HEK293 (cell line): ENCODE measurements at regions not wholly inside any gene's neighbourhood (a gene's known extent, or its start where the extent isn't known, plus 50 kb on each side); places are given as distances from the start of the nearest gene placed in this dataset.
A peak's percentile ranks its signal among the peaks of the same experiment; 100 is the strongest.

Experiments used
- EGR2 ChIP-seq: fragments of 450-650 bp; formaldehyde crosslinking; IDR thresholded peaks from 2 replicates; pipeline ENCODE4 v1.5.1; 2016; ENCODE audit warnings: low read depth, missing biosample characterization, missing genetic modification characterization
- KLF17 ChIP-seq: fragments of 450-650 bp; formaldehyde crosslinking; IDR thresholded peaks from 2 replicates; pipeline ENCODE4 v1.5.1; 2016; ENCODE audit warnings: missing biosample characterization, missing genetic modification characterization
- OVOL3 ChIP-seq: fragments of 450-650 bp; formaldehyde crosslinking; IDR thresholded peaks from 2 replicates; pipeline ENCODE4 v1.5.1; 2016; ENCODE audit warnings: missing biosample characterization, missing genetic modification characterization
- RBAK ChIP-seq: fragments of 450-650 bp; formaldehyde crosslinking; IDR thresholded peaks from 2 replicates; pipeline ENCODE4 v1.5.1; 2016; ENCODE audit warnings: missing biosample characterization, missing genetic modification characterization
- SP2 ChIP-seq: fragments of 450-650 bp; formaldehyde crosslinking; IDR thresholded peaks from 2 replicates; pipeline ENCODE4 v1.5.1; 2016; ENCODE audit warnings: missing biosample characterization, missing genetic modification characterization
- SP7 ChIP-seq: fragments of 450-650 bp; formaldehyde crosslinking; IDR thresholded peaks from 2 replicates; pipeline ENCODE4 v1.5.1; 2016; ENCODE audit warnings: missing biosample characterization, missing genetic modification characterization
- WT1 ChIP-seq: fragments of 450-650 bp; formaldehyde crosslinking; IDR thresholded peaks from 2 replicates; pipeline ENCODE4 v1.5.1; 2016; ENCODE audit warnings: missing biosample characterization, missing genetic modification characterization
- YY1 ChIP-seq: fragments of 450-650 bp; formaldehyde crosslinking; IDR thresholded peaks from 2 replicates; pipeline ENCODE4 v1.5.1; 2018; ENCODE audit warnings: missing biosample characterization, missing genetic modification characterization
- ZEB2 ChIP-seq: fragments of 450-650 bp; formaldehyde crosslinking; IDR thresholded peaks from 2 replicates; pipeline ENCODE4 v1.5.1; 2016; ENCODE audit warnings: missing biosample characterization, missing genetic modification characterization
- ZFP37 ChIP-seq: fragments of 450-650 bp; formaldehyde crosslinking; IDR thresholded peaks from 2 replicates; pipeline ENCODE4 v1.5.1; 2016; ENCODE audit warnings: missing biosample characterization, missing genetic modification characterization
- ZFP69B ChIP-seq: fragments of 450-650 bp; formaldehyde crosslinking; IDR thresholded peaks from 2 replicates; pipeline ENCODE4 v1.5.1; 2016; ENCODE audit warnings: missing biosample characterization, missing genetic modification characterization
- ZNF10 ChIP-seq: fragments of 450-650 bp; formaldehyde crosslinking; IDR thresholded peaks from 2 replicates; pipeline ENCODE4 v1.5.1; 2017; ENCODE audit warnings: missing biosample characterization, missing genetic modification characterization
- ZNF132 ChIP-seq: fragments of 450-650 bp; formaldehyde crosslinking; IDR thresholded peaks from 2 replicates; pipeline ENCODE4 v1.5.1; 2017; ENCODE audit warnings: missing biosample characterization, missing genetic modification characterization, borderline replicate concordance
- ZNF155 ChIP-seq: fragments of 450-650 bp; formaldehyde crosslinking; IDR thresholded peaks from 2 replicates; pipeline ENCODE4 v1.5.1; 2016; ENCODE audit warnings: missing biosample characterization, missing genetic modification characterization
- ZNF19 ChIP-seq: fragments of 450-650 bp; formaldehyde crosslinking; IDR thresholded peaks from 2 replicates; pipeline ENCODE4; 2016; ENCODE audit warnings: missing biosample characterization, missing genetic modification characterization, low read depth
- ZNF223 ChIP-seq: fragments of 450-650 bp; formaldehyde crosslinking; IDR thresholded peaks from 2 replicates; pipeline ENCODE4 v1.5.1; 2016; ENCODE audit warnings: missing biosample characterization, missing genetic modification characterization
- ZNF274 ChIP-seq, 2 experiments: fragments of 200-500 bp in 1 of 2; fragments of 450-650 bp in 1 of 2; sonication (Bioruptor generic) in 1 of 2; formaldehyde crosslinking in 1 of 2; IDR thresholded peaks; 2 replicates each; pipeline versions ENCODE4 v1.5.1 to v1.6.1; 2014 to 2016; ENCODE audit warnings: borderline replicate concordance in 1 of 2, inconsistent platforms in 1 of 2, low read length in 1 of 2, missing biosample characterization in 1 of 2, missing genetic modification characterization in 1 of 2
- ZNF280C ChIP-seq: fragments of 450-650 bp; formaldehyde crosslinking; IDR thresholded peaks from 2 replicates; pipeline ENCODE4 v1.5.1; 2016; ENCODE audit warnings: missing biosample characterization, missing genetic modification characterization
- ZNF302 ChIP-seq: fragments of 450-650 bp; formaldehyde crosslinking; IDR thresholded peaks from 2 replicates; pipeline ENCODE4 v1.5.1; 2016; ENCODE audit warnings: missing biosample characterization, missing genetic modification characterization, low read depth
- ZNF362 ChIP-seq: fragments of 450-650 bp; formaldehyde crosslinking; IDR thresholded peaks from 2 replicates; pipeline ENCODE4 v1.5.1; 2016; ENCODE audit warnings: missing biosample characterization, missing genetic modification characterization
- ZNF391 ChIP-seq: fragments of 450-650 bp; formaldehyde crosslinking; IDR thresholded peaks from 2 replicates; pipeline ENCODE4 v1.5.1; 2016; ENCODE audit warnings: low read depth, missing biosample characterization, missing genetic modification characterization, borderline replicate concordance
- ZNF416 ChIP-seq: fragments of 450-650 bp; formaldehyde crosslinking; IDR thresholded peaks from 2 replicates; pipeline ENCODE4 v1.5.1; 2016; ENCODE audit warnings: missing biosample characterization, missing genetic modification characterization
- ZNF426 ChIP-seq: fragments of 450-650 bp; formaldehyde crosslinking; IDR thresholded peaks from 2 replicates; pipeline ENCODE4 v1.5.1; 2017; ENCODE audit warnings: missing biosample characterization, missing genetic modification characterization, mild to moderate bottlenecking, inconsistent platforms, moderate library complexity
- ZNF529 ChIP-seq: fragments of 450-650 bp; formaldehyde crosslinking; IDR thresholded peaks from 2 replicates; pipeline ENCODE4 v1.5.1; 2017; ENCODE audit warnings: missing genetic modification characterization, missing biosample characterization; ENCODE audit not compliant: insufficient replicate concordance
- ZNF571 ChIP-seq: fragments of 450-650 bp; formaldehyde crosslinking; IDR thresholded peaks from 2 replicates; pipeline ENCODE4 v1.5.0; 2017; ENCODE audit warnings: missing biosample characterization, missing genetic modification characterization
- ZNF600 ChIP-seq: fragments of 450-650 bp; formaldehyde crosslinking; IDR thresholded peaks from 2 replicates; pipeline ENCODE4 v1.5.1; 2016; ENCODE audit warnings: missing biosample characterization, missing genetic modification characterization
- ZNF701 ChIP-seq: fragments of 450-650 bp; formaldehyde crosslinking; IDR thresholded peaks from 2 replicates; pipeline ENCODE4 v1.5.1; 2016; ENCODE audit warnings: missing biosample characterization, missing genetic modification characterization
- ZNF792 ChIP-seq: fragments of 450-650 bp; formaldehyde crosslinking; IDR thresholded peaks from 2 replicates; pipeline ENCODE4 v1.5.1; 2016; ENCODE audit warnings: missing biosample characterization, missing genetic modification characterization
- ZNF843 ChIP-seq: fragments of 450-650 bp; formaldehyde crosslinking; IDR thresholded peaks from 2 replicates; pipeline ENCODE4 v1.5.1; 2016; ENCODE audit warnings: missing biosample characterization, missing genetic modification characterization
- TF ChIP-seq, protein P1 (sequence below): fragments of 450-650 bp; formaldehyde crosslinking; optimal IDR thresholded peaks from 2 replicates; pipeline ENCODE3; 2016; ENCODE audit warnings: missing biosample characterization, mild to moderate bottlenecking, missing genetic modification characterization
- TF ChIP-seq, protein P2 (sequence below): fragments of 450-650 bp; formaldehyde crosslinking; IDR thresholded peaks from 2 replicates; pipeline ENCODE4 v1.5.1; 2016; ENCODE audit warnings: missing biosample characterization, missing genetic modification characterization
- TF ChIP-seq, protein P3 (sequence below): fragments of 450-650 bp; formaldehyde crosslinking; IDR thresholded peaks from 2 replicates; pipeline ENCODE4; 2016; ENCODE audit warnings: missing biosample characterization, missing genetic modification characterization

- TF ChIP-seq ZNF426 (tag by site-specific recombination) (no peak), KLF17 (tag by site-specific recombination) (no peak), ZFP69B (tag by site-specific recombination) (peak; percentile 43; the same call in 1 of the 2 replicates), SP7 (tag by site-specific recombination) (peak; percentile 61; the same call in 1 of the 2 replicates), OVOL3 (tag by site-specific recombination) (no peak), ZNF843 (tag by site-specific recombination) (peak; percentile 56), EGR2 (tag by site-specific recombination) (peak; percentile 89), ZNF302 (no peak; the same call in 1 of the 2 replicates), ZNF10 (tag by site-specific recombination) (no peak), ZNF19 (tag by site-specific recombination) (no peak), ZNF701 (tag by site-specific recombination) (no peak), ZNF362 (tag by site-specific recombination) (peak; percentile 82), ZNF274 (IDR thresholded peaks at IDR 0.05; ENCODE audit: low read length) (no peak), ZNF274 (tag by site-specific recombination; IDR thresholded peaks at IDR 0.05; ENCODE audit: borderline replicate concordance) (no peak), ZNF600 (tag by site-specific recombination) (no peak), ZNF280C (no peak), ZNF391 (no peak), ZEB2 (tag by site-specific recombination) (no peak), YY1 (tag by site-specific recombination) (no peak), ZNF529 (tag by site-specific recombination) (no peak), RBAK (tag by site-specific recombination) (no peak), WT1 (tag by site-specific recombination) (no peak), SP2 (tag by site-specific recombination) (no peak), ZNF223 (tag by site-specific recombination) (no peak), ZNF132 (tag by site-specific recombination) (no peak), ZFP37 (tag by site-specific recombination) (peak; percentile 66; the same call in 1 of the 2 replicates), ZNF416 (no peak), ZNF155 (tag by site-specific recombination) (no peak), ZNF571 (tag by site-specific recombination) (no peak), ZNF792 (tag by site-specific recombination) (no peak)
- TF ChIP-seq, protein P1, sequence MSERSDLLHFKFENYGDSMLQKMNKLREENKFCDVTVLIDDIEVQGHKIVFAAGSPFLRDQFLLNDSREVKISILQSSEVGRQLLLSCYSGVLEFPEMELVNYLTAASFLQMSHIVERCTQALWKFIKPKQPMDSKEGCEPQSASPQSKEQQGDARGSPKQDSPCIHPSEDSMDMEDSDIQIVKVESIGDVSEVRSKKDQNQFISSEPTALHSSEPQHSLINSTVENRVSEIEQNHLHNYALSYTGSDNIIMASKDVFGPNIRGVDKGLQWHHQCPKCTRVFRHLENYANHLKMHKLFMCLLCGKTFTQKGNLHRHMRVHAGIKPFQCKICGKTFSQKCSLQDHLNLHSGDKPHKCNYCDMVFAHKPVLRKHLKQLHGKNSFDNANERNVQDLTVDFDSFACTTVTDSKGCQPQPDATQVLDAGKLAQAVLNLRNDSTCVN (tag by site-specific recombination): peak; percentile 95
- TF ChIP-seq, protein P2, sequence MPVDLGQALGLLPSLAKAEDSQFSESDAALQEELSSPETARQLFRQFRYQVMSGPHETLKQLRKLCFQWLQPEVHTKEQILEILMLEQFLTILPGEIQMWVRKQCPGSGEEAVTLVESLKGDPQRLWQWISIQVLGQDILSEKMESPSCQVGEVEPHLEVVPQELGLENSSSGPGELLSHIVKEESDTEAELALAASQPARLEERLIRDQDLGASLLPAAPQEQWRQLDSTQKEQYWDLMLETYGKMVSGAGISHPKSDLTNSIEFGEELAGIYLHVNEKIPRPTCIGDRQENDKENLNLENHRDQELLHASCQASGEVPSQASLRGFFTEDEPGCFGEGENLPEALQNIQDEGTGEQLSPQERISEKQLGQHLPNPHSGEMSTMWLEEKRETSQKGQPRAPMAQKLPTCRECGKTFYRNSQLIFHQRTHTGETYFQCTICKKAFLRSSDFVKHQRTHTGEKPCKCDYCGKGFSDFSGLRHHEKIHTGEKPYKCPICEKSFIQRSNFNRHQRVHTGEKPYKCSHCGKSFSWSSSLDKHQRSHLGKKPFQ (tag by site-specific recombination): 0 out of 2 replicates have a peak, but pooled peaks have one; percentile 19
- TF ChIP-seq, protein P3, sequence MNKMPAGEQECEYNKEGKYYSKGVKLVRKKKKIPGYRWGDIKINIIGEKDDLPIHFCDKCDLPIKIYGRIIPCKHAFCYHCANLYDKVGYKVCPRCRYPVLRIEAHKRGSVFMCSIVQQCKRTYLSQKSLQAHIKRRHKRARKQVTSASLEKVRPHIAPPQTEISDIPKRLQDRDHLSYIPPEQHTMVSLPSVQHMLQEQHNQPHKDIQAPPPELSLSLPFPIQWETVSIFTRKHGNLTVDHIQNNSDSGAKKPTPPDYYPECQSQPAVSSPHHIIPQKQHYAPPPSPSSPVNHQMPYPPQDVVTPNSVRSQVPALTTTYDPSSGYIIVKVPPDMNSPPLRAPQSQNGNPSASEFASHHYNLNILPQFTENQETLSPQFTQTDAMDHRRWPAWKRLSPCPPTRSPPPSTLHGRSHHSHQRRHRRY: no peak
These were observed 162.8 kb downstream of the FBXO8 start (continued) for GRCh38 chr4:174120446-174121295.
